ENCODE measurements at regions not wholly inside any gene's neighbourhood (a gene's known extent, or its start where the extent isn't known, plus 50 kb on each side); places are given as distances from the start of the nearest gene placed in this dataset.

DNA sequence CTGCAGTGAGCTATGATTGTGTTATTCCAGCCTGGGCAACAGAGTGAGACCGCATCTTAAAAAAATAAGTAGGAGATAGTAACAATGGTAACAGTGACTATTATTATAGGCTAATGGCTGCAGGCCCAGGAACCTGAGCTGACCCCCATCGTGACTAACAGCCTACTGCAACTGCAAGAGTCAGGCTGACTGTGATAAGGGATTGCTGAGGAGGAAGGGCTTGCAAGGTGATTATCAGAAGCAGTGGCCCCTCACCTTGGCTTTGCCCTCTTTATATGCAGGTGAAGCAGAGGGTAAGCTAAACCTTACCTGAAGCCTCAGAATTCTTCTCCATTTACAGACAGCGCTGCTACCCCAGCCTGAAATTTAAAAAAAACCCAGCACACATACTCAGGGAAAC lies 83.9 kb upstream of the SDK1 start (continued):
- TF ChIP-seq, protein P1, sequence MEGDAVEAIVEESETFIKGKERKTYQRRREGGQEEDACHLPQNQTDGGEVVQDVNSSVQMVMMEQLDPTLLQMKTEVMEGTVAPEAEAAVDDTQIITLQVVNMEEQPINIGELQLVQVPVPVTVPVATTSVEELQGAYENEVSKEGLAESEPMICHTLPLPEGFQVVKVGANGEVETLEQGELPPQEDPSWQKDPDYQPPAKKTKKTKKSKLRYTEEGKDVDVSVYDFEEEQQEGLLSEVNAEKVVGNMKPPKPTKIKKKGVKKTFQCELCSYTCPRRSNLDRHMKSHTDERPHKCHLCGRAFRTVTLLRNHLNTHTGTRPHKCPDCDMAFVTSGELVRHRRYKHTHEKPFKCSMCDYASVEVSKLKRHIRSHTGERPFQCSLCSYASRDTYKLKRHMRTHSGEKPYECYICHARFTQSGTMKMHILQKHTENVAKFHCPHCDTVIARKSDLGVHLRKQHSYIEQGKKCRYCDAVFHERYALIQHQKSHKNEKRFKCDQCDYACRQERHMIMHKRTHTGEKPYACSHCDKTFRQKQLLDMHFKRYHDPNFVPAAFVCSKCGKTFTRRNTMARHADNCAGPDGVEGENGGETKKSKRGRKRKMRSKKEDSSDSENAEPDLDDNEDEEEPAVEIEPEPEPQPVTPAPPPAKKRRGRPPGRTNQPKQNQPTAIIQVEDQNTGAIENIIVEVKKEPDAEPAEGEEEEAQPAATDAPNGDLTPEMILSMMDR (IDR thresholded peaks at IDR 0.05), result no peak

DNA sequence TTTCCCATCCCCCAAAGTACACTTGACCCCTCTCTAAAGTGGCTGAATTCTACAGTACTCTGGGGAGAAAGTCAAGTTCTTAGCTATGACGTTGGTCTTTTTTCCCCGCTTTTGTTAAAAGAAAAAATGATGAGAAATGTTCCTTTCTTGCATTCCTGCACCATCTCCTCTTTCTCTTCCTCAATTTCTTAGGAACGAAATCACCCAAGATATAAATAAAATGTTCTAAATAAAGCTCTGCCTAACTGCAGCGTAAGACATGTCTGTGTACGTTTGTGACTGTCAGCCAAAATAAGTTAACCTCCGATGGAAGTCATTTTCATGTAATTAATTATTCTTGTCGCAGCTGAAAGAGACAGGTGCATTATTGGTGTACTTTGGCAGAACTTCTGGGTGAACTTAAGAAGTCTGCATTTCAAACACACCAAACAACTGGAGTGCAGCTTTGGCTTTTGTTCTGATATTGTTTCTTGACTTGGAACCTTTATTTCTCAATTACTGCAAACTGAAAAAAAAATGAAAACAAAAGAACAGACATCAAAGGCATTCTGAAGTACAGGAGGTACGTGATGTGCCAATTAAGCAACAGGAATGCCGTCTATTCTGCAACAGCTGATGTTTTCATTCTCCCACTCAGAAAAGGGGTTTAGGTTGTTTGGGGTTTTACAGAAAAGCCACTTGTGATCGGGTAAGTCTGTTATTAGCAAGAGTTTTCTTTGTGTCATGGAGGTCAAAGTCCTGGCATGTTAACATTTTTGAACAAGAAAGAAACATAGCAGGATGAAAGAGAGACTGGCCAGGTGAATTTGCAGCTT lies 82.4 kb upstream of the SDK1 start:
- Mint-ChIP-seq H3K27ac (no peak overlapping the region), H3K36me3 (no peaks in the 10 kb centered on the region), H3K4me3 (no peak overlapping the region), H3K9me3 (no peaks in the 10 kb centered on the region), H3K4me1 (peaks cover 15% of the 10 kb centered on the region), H3K27me3 (ENCODE audit: low read depth) (no peaks in the 10 kb centered on the region)
- ChIA-PET CTCF (interaction anchor here (1.0 kb wide), 1 partner anchor 18 kb away, joined by 6 read pairs; no protein-coding TSS in a partner anchor), POLR2A (no interaction called here)
- TF ChIP-seq NFE2L1 (CRISPR knock-in tag; IDR thresholded peaks at IDR 0.05) (no peak), ZNF416 (CRISPR knock-in tag; IDR thresholded peaks at IDR 0.05) (no peak), EMX1 (CRISPR knock-in tag; IDR thresholded peaks at IDR 0.05) (no peak), ZNF138 (CRISPR knock-in tag; conservative IDR thresholded peaks at IDR 0.05) (no peak), SP1 (CRISPR knock-in tag; conservative IDR thresholded peaks at IDR 0.05) (no peak), KAT7 (CRISPR knock-in tag; IDR thresholded peaks at IDR 0.05; ENCODE audit: borderline replicate concordance) (no peak), GABPB1 (CRISPR knock-in tag; IDR thresholded peaks at IDR 0.05) (no peak), ZNF671 (CRISPR knock-in tag; IDR thresholded peaks at IDR 0.05) (no peak), HMGA2 (CRISPR knock-in tag; IDR thresholded peaks at IDR 0.05) (no peak), SOX15 (CRISPR knock-in tag; IDR thresholded peaks at IDR 0.05) (no peak), NR3C1 (CRISPR knock-in tag; conservative IDR thresholded peaks at IDR 0.05; ENCODE audit: low read depth) (no peak), JAZF1 (CRISPR knock-in tag; IDR thresholded peaks at IDR 0.05) (no peak)
- TF ChIP-seq, protein P2, sequence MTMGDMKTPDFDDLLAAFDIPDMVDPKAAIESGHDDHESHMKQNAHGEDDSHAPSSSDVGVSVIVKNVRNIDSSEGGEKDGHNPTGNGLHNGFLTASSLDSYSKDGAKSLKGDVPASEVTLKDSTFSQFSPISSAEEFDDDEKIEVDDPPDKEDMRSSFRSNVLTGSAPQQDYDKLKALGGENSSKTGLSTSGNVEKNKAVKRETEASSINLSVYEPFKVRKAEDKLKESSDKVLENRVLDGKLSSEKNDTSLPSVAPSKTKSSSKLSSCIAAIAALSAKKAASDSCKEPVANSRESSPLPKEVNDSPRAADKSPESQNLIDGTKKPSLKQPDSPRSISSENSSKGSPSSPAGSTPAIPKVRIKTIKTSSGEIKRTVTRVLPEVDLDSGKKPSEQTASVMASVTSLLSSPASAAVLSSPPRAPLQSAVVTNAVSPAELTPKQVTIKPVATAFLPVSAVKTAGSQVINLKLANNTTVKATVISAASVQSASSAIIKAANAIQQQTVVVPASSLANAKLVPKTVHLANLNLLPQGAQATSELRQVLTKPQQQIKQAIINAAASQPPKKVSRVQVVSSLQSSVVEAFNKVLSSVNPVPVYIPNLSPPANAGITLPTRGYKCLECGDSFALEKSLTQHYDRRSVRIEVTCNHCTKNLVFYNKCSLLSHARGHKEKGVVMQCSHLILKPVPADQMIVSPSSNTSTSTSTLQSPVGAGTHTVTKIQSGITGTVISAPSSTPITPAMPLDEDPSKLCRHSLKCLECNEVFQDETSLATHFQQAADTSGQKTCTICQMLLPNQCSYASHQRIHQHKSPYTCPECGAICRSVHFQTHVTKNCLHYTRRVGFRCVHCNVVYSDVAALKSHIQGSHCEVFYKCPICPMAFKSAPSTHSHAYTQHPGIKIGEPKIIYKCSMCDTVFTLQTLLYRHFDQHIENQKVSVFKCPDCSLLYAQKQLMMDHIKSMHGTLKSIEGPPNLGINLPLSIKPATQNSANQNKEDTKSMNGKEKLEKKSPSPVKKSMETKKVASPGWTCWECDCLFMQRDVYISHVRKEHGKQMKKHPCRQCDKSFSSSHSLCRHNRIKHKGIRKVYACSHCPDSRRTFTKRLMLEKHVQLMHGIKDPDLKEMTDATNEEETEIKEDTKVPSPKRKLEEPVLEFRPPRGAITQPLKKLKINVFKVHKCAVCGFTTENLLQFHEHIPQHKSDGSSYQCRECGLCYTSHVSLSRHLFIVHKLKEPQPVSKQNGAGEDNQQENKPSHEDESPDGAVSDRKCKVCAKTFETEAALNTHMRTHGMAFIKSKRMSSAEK (CRISPR knock-in tag; IDR thresholded peaks at IDR 0.05; ENCODE audit: borderline replicate concordance), result no peak
- TF ChIP-seq, protein P3, sequence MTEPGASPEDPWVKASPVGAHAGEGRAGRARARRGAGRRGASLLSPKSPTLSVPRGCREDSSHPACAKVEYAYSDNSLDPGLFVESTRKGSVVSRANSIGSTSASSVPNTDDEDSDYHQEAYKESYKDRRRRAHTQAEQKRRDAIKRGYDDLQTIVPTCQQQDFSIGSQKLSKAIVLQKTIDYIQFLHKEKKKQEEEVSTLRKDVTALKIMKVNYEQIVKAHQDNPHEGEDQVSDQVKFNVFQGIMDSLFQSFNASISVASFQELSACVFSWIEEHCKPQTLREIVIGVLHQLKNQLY (CRISPR knock-in tag; IDR thresholded peaks at IDR 0.05), result no peak
- TF ChIP-seq, protein P4, sequence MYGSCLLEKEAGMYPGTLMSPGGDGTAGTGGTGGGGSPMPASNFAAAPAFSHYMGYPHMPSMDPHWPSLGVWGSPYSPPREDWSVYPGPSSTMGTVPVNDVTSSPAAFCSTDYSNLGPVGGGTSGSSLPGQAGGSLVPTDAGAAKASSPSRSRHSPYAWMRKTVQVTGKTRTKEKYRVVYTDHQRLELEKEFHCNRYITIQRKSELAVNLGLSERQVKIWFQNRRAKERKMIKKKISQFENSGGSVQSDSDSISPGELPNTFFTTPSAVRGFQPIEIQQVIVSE (CRISPR knock-in tag; IDR thresholded peaks at IDR 0.05; ENCODE audit: borderline replicate concordance), result no peak
- TF ChIP-seq, protein P5, sequence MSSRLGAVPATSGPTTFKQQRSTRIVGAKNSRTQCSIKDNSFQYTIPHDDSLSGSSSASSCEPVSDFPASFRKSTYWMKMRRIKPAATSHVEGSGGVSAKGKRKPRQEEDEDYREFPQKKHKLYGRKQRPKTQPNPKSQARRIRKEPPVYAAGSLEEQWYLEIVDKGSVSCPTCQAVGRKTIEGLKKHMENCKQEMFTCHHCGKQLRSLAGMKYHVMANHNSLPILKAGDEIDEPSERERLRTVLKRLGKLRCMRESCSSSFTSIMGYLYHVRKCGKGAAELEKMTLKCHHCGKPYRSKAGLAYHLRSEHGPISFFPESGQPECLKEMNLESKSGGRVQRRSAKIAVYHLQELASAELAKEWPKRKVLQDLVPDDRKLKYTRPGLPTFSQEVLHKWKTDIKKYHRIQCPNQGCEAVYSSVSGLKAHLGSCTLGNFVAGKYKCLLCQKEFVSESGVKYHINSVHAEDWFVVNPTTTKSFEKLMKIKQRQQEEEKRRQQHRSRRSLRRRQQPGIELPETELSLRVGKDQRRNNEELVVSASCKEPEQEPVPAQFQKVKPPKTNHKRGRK (CRISPR knock-in tag; IDR thresholded peaks at IDR 0.05; ENCODE audit: borderline replicate concordance), result no peak
- TF ChIP-seq, protein P6, sequence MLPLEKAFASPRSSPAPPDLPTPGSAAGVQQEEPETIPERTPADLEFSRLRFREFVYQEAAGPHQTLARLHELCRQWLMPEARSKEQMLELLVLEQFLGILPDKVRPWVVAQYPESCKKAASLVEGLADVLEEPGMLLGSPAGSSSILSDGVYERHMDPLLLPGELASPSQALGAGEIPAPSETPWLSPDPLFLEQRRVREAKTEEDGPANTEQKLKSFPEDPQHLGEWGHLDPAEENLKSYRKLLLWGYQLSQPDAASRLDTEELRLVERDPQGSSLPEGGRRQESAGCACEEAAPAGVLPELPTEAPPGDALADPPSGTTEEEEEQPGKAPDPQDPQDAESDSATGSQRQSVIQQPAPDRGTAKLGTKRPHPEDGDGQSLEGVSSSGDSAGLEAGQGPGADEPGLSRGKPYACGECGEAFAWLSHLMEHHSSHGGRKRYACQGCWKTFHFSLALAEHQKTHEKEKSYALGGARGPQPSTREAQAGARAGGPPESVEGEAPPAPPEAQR (CRISPR knock-in tag; IDR thresholded peaks at IDR 0.05), result no peak
- TF ChIP-seq, protein P1 (IDR thresholded peaks at IDR 0.05), result no peak
- TF ChIP-seq, protein P7, sequence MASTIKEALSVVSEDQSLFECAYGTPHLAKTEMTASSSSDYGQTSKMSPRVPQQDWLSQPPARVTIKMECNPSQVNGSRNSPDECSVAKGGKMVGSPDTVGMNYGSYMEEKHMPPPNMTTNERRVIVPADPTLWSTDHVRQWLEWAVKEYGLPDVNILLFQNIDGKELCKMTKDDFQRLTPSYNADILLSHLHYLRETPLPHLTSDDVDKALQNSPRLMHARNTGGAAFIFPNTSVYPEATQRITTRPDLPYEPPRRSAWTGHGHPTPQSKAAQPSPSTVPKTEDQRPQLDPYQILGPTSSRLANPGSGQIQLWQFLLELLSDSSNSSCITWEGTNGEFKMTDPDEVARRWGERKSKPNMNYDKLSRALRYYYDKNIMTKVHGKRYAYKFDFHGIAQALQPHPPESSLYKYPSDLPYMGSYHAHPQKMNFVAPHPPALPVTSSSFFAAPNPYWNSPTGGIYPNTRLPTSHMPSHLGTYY (CRISPR knock-in tag; IDR thresholded peaks at IDR 0.05), result no peak
- DNase-seq (ENCODE audit: low spot score), result no peak
- no peak for ATAC-seq

All from WTC11 (cell line).